Renal cortex interstitium (tissue), 11 donors: ENCODE measurements at regions not wholly inside any gene's neighbourhood (a gene's known extent, or its start where the extent isn't known, plus 50 kb on each side); places are given as distances from the start of the nearest gene placed in this dataset.
A peak's percentile ranks its signal among the peaks of the same experiment; 100 is the strongest.

Source experiments
- DNase-seq, 11 donors: peaks; one replicate each; pipeline ENCODE4 v3.0.0-alpha.2; 2013; ENCODE audit warnings: low read depth in 9 of 11, low spot score in 4 of 11; ENCODE audit errors: extremely low read depth in 1 of 11

DNA sequence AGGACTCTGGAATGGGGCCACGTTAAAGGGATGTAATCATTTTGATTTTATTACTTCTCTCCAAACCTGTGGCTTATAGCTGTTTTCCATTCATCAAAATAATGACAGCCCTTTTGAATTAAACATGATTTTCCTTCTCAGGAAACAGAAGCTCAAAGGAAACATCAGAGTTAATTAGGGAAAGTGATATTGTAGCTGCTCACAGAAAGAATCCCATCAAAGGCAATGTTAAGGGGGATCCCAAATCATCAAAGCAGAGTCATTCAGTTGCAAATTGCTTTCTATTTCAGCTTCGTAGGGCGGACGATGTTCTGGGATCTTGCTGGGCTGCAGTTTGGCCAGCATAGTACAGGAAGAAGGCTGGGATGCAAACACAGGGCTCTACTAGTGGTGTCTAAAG, 563.2 kb downstream of the CCSER2 start:
- DNase-seq = no peak

DNA sequence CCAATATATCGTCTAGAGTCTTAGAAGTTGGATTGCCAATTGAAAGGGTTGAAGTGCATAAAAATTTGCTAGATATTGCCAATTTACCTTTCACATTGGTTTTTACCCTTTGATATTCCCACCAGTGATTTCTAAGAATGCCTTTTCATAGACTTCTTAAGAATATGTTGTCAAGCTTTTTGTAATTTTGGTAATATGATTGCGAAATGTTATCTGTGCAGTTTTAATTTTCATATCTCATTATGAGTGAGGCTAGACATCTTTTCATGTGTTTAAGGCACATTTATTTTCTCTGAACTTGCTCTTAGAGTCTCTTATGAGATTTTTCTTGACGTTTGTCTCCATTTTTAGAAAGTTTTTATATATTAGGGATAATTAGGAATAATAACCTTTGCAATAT, 567.2 kb downstream of the CCSER2 start:
- no peak for DNase-seq

DNA sequence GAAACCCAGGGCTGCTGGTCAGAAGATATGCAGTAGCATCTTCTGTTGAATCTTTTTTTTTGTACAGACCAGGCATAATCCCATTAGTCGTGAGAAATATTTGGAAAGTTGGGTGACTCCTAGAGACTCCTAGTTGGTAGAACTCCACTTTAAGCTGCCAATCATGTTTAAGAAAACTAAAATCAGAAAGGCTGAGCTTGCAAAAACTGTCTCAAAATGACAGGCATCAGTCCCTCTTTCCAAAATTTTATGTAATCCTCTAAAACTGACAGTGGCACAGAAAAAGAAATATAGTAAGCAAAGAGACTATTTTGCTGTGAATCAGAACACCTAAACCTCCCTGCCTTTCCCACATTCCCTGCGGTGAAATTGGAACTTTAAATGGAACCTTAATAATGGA, 568.5 kb downstream of the CCSER2 start:
- no peak for DNase-seq

DNA sequence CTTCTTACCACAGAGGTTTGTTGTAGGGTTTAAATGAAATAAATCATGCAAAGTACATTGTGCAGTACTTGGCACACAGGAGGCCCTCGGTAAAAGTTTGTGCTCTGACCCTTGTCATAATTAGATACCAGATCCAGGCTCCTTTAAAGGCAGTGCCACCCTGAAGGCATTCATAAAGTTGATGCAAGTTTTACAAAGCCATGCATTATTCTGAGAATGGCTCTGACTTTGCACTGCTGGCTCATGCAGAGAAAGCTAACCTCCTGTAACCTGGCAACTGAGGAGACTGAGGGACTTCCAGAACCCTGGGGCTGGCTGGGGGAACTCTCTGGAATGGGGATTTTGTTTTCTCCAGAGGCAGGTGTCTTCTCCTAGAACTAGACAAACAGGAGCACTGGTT, 570.9 kb downstream of the CCSER2 start:
- DNase-seq = no peak

DNA sequence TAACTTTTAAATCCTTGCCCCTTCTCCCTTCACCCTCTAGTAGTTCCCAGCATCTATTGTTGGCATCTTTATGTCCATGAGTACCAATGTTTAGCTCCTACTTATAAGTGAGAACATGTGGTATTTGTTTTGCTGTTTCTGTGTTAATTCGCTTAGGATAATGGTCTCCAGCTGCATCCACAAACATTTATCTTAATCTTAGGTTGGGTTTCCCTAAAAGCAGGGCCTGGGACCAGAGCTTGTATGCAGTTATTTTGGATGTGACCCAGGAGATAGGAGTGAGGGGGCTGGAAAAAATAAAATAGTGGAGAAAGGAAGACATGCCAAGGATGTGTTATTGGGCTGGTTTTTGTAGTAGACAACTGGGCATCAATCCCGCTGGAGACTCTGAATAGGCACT, 571.8 kb downstream of the CCSER2 start:
- no peak for DNase-seq

DNA sequence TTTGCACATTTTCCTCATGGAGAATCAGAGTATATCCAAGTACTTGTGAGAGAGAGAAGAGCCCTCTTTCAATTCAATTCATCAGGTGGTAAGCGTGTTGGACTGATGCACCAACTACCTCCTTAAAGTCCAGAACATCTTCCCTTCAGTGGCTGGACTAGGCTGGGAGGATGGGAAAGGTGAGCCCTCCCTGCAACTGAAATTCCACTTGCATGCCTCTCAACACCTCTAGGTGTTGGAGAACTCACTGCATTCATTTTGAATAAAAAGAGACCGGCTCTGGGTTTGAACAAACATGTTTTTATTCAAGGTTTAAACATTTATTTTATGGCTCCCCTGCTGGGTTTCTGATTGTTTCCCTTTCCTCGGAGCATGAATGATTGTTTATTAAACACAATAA, 573.5 kb downstream of the CCSER2 start:
- DNase-seq = no peak

DNA sequence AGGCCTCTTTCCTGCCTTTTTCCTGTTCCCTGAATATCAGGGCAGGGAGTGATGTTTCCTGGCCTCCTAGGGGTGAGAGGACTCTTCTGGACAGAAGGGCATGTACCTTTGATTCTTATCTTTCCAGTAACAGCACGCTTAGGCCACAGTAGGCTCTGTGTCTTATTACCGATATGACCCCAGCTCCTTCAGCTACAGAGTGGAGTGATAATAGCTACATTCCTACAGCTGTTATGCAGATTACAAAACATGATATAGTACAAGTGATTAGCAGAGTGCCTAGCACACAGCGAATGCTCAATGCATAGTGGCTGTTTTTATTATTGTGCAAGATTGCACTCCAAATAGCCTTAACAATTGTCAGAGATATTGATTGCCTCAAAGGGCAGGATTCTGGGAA, 574.2 kb downstream of the CCSER2 start:
- no peak for DNase-seq

DNA sequence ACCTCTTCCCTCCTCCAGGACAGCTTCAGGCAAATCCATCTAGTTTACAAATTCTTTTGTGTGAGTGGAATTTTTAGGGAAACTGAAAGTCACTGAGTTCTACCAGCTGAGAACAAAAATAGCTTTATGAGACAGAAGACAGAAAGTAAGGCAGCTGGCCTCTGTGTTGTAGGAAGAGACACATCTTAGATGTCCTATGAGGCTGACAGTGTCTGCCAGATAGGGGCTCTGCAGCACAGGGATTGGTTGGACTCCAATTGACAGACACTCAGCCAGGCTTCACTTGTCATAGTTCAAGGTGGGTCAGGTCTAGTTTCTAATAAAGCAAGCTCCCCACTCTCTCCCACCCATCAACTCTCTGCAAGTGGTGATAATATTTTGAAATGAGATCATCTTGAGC, 574.9 kb downstream of the CCSER2 start:
- no peak for DNase-seq

DNA sequence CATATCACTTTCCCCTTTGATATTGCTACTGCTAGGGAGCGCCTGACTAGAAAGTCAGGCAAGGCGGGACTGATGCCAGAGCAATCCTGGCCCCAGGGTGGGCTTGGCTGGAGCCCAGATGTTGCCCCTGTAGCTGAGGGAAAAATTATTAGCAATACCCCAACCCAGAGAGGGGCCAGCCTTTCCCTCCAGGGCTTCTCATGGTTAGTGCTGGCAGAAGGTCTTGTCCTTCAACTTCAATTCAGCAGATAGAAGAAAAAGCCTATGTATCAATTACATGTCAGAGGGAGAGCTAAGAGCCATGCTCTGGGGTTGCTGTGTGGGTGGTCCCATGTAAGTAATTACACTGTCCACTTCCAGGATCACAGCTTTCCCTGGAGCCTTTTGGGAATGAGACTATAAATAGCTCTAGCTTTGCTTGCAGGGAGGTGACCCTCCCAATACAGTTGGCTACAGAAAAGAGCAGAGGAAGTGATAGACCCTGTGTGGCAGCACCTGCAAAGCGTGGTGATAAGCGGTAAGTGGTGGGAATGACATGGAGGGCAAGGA, 579.1 kb downstream of the CCSER2 start:
- peak in 3 of 11 donors; percentile 8 to 17 (median 11) for DNase-seq

DNA sequence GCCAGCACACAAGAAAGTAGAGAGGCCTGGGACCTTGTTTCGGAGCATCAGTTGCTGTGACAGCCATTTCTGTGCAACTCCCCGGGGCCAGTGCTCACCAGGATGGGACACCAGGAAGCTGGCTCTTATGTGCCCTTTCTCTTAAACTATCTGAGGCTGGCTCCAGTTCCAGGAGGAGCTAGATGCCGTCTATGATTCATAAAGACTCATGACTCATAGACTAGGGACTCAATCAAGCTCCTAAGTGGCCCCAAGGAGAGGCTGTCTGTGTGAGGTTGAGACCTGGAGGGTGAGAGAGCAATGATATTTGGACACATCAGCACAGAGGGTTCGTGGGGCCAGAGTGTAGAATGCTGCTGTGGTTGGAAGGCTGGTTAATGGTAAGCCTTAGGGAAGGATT, 580.1 kb downstream of the CCSER2 start:
- DNase-seq = no peak

DNA sequence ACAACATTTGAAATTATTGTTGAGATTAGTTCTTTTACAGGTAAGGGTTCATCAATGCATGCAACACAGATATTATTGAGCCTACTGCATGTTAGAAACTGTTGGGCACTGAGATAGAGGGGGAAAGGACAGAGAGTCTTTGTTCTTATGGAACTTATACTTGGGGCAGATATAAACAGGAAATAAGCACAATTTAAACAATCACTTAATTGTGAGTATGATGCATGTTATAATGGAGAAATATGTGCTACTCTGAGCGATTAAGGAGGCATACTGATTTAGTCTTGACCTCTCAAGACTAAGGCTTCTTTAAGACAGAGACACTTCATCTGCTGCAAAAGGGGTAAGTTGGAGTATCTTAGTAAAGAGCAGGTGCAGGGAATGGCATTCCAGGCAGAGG, 593.3 kb downstream of the CCSER2 start:
- DNase-seq = no peak

DNA sequence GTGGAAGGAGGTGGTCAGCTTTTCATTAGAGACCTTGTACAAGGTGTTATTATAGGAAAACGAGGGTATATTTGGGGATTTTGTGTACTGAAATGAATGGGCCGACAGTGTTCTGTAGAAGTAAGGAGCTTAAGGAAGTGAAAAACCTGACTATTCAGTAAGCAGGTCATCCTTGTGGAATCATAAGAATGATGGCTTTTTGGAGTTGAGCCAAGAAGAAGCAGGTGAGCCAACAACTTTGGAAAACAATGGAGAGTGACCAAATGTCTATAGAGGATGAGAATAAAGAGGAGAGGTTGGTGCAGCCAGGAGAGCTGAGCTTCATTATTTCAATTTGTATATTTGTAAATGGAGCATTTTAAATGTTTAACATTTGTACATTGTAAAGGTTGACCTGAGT, 595.7 kb downstream of the CCSER2 start:
- no peak for DNase-seq

DNA sequence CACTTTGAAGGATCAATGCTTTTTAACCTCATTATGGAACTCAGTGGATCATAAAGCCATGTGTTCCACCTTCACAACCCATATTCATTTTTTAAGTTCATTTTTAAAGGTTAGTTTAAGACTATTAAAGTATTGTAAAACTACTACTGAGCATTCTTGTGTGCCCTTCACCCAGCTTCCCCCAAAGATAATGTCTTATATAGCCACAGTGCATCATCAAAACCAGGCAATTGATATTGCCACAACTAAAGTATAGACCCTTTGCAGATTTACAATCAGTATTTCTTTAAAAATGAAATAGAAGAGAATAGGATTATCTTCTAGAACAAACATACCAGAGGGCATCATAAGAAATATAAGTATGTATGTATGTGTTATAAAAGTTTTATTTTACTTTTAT, 597.1 kb downstream of the CCSER2 start:
- no peak for DNase-seq

DNA sequence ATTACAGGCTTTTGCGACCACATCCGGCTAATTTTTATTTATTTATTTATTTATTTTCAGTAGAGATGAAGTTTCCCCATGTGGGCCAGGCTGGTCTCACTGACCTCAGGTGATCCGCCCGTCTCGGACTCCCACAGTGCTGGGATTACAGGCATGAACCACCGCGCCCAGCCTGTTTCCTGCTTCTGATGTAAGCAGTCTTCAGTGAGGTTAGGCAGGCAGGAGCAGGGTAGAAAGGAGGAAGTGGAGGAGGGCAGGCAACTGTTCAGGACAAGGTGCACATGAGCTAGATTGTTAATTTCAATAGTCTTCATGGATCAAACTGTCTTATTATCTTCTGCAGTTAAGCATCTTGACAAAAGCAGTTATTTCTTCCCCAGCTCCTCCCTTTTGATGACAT, 605.0 kb downstream of the CCSER2 start:
- no peak for DNase-seq

DNA sequence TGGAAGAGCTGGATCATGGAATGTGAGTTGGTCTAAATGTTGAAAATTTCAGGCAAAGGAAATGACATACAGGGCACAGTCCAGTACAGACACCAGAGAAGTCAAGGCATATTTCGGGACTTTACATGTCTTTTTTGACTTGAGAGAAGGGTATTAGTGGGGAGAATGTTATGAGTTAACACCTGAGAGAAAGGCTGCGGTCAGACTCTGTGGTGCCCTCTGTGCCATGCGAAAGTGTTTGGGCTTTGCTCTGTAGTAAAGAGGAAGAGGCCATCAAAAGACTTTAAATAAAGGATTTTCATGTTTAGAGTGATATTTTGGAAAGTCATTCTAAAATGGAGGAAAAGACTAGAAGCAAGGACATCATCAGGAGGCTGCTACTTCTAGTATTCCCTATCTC, 607.4 kb downstream of the CCSER2 start:
- no peak for DNase-seq

DNA sequence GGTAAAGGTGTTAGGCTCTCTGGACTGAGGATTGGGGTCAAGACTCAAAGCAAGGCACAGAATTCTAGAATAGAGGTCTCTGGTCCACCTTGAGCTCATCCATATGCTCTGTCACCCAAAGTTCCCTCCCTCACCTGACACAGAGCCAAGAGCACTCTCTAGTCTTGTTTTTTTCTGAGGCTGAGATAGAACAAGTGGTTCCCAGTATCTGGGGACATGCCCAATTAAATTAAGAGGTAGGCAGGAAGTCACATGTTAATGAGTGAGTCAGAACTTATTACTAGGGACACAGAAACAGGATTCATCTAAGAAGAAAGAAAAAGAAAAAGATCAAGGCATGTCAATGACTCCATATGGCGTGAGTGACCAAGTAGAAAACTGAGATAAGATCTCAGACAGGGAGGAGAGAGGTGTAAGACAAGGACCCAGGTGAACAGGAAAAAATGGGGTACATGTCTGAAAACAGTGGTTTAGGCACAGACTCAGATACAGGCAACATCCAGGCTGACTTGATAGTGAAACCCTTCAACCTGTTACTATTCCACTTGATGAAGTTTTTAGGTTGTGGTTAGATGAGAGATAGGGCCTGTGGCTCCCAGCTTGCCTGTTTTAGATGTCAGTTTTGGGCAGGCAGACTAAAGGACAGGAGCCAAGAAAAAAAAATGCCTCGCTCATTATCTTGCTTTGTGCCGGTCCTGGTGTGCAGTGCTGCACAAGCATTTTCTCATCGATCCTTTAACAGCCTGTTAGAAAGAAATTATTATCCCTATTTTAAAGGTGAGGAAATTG, 609.9 kb downstream of the CCSER2 start:
- no peak for DNase-seq

DNA sequence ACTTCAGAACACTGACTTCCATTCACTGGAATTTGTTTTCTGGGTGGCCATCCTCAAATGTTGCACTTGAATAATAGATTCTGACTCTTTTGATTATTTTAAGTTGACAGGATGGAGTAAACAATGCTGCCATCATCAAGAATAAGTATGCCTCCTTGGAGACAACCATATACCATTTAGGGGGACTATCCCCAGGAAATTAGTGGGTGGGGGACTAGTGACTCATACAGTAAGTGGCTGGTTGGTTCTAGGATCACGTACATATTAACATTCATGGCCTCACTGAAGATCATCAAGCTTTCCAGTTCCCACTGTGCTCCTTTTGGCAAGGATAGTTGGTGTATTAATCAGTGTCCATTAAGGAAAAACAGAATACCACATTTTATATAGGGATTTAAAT, 615.2 kb downstream of the CCSER2 start:
- DNase-seq = no peak

DNA sequence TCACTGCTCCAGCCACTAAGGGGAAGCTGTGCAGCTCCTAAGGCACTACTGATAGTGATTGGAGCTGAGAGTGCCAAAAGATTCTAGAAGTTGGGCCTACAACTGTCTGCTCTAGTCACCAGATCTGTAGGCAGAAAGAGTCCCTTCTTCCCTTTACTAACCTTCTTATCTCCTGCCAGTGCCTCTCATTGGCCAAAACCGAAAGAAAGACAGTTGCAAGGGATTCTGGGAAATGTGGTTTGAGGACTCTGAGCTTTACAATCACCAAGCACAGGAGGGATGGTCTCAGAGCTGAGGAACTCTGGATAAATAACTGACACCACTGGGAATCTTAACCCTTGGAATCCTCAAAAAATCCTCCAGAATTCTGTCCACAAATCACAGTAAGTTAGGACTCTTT, 615.8 kb downstream of the CCSER2 start:
- DNase-seq = no peak

DNA sequence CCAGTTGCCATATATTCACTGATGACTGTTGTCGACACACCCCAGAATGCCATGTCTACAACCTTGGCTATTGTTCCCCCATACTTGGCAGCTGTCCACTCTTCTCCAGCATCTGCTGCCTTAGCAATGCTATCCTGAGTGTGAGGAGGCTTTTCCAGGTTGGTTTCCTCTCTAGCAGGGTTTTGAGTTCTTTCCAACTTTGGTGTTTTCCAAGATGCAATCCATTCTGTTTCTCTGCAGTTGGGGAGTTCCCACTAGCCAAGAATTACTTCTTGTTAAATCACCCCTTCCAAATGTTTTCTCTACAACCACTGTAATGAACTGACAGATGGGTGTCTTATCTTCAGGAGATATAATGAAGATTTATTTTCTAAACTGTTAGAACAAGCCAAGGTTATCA, 617.4 kb downstream of the CCSER2 start:
- no peak for DNase-seq

DNA sequence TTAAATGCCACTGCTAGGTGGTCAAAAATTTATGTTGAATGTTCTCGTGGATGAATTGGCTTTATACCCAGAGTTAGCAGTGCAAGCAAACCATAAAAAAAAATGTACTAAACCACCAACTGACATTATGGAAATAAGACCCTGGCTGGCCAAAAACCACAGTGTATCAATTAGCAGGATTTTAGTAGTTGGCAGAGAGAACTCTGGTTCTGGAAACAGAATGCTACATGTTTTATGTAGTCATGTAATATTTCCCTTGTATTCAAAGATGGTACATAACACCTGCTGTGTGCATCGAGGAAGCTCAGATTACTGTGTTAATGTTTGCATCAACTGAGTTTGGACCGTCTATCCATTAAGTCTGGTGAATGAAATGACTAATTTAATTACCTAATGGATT, 618.5 kb downstream of the CCSER2 start:
- DNase-seq = no peak

DNA sequence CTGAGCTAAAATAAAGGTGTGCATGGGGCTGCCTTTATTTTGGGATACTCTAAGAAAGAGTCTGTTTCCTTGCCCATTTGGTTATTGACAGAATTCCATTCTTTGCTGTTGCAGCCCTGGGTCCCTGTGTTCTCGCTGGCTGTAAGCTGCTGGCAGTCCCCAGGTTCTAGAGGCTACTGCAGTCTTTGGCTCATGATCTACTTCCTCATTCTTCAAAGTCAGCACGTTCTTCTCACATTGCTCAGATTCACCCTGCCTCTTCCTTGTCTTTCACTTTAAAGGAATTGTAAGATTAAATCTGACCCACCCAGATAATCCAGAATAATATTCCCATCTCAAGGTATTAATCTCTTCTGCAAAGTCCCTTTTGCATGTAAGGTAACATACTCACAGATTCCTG, 620.3 kb downstream of the CCSER2 start:
- no peak for DNase-seq
